K562 (cell line): ENCODE measurements at regions not wholly inside any gene's neighbourhood (a gene's known extent, or its start where the extent isn't known, plus 50 kb on each side); places are given as distances from the start of the nearest gene placed in this dataset.

Experiments
- ATAC-seq: fragments of 200-7000 bp; cut with Tn5 transposase; 3 replicates; pipeline ENCODE4 v1.9.1; 2020; ENCODE audit warnings: moderate library complexity
- BruUV-seq: library from RNA; stranded (reverse); fragments of 400-500 nt; replicated peaks from 2 replicates; lab custom pipeline; 2021; lab: Mats Ljungman, UMichigan
- CTCF ChIA-PET: fragments of 300-600 bp; formaldehyde crosslinking; extraction: SDS; loops from one replicate; lab custom pipeline; 2021; ENCODE audit warnings: low intra/inter-chr PET ratio; lab: Yijun Ruan, JAX
- POLR2A ChIA-PET: fragments of 300-600, 350-650 bp; sonication (Branson Sonifier 250); formaldehyde crosslinking; extraction: SDS; loops from one replicate; lab custom pipeline; 2021; ENCODE audit warnings: antibody characterized with exemption, inconsistent platforms; lab: Yijun Ruan, JAX
- DNase-seq, 4 experiments: peaks; one replicate each; pipeline versions ENCODE4 v3.0.0 to v3.0.0-alpha.2; 2011 to 2018; ENCODE audit warnings: low spot score in 3 of 4, mixed read lengths in 3 of 4; ENCODE audit errors: extremely low read depth in 1 of 4
- FAIRE-seq: peaks from 2 replicates; lab custom pipeline; 2011; peaks lifted over from hg19 to GRCh38; lab: Jason Lieb, UNC
- H2AFZ ChIP-seq: 2 replicates; pipeline ENCODE4 v1.6.0; 2011; ENCODE audit warnings: low read depth, low read length, control low read depth, inconsistent platforms
- H3K27ac ChIP-seq: fragments of 200-600 bp; 3 replicates; pipeline ENCODE4 v1.8.0; 2011; ENCODE audit warnings: low read depth, mild to moderate bottlenecking, control low read depth, inconsistent platforms, low read length, moderate library complexity, mixed read lengths; ENCODE audit errors: extremely low read depth
- H3K27me3 ChIP-seq, 2 experiments: fragments of 300-600 bp in 1 of 2; 2 replicates in 1 of 2; 3 replicates in 1 of 2; pipeline versions ENCODE4 v1.6.0 to v1.8.0; 2011; ENCODE audit warnings: inconsistent platforms in 2 of 2, low read length in 2 of 2, mild to moderate bottlenecking in 1 of 2, mixed read lengths in 1 of 2, moderate library complexity in 1 of 2; ENCODE audit not compliant: control insufficient read depth in 2 of 2, insufficient read depth in 2 of 2
- H3K36me3 ChIP-seq: fragments of 300-600 bp; 3 replicates; pipeline ENCODE4 v1.8.0; 2011; ENCODE audit warnings: mild to moderate bottlenecking, low read length, inconsistent platforms; ENCODE audit not compliant: control insufficient read depth, insufficient read depth
- H3K4me1 ChIP-seq, 2 experiments: fragments of 200-600 bp in 1 of 2; replicated peaks in 1 of 2; 2 replicates in 1 of 2; 3 replicates in 1 of 2; pipeline versions ENCODE4 v1.5.1 to v1.8.0; 2011; ENCODE audit warnings: inconsistent platforms in 2 of 2, low read length in 2 of 2, mild to moderate bottlenecking in 1 of 2, mixed read lengths in 1 of 2, moderate library complexity in 1 of 2; ENCODE audit not compliant: control insufficient read depth in 2 of 2, insufficient read depth in 2 of 2
- H3K4me2 ChIP-seq: 2 replicates; pipeline ENCODE4 v1.6.1; 2011; ENCODE audit warnings: low read length, control low read depth, inconsistent platforms, mixed read lengths; ENCODE audit not compliant: insufficient read depth
- H3K4me3 ChIP-seq: fragments of 200-600 bp; sonication (generic), shearing (Covaris generic); 2 replicates; pipeline ENCODE4 v1.5.1; 2016; ENCODE audit warnings: control low read depth, inconsistent platforms
- H3K79me2 ChIP-seq: fragments of 200-600 bp; 3 replicates; pipeline ENCODE4 v1.8.0; 2011; ENCODE audit warnings: low read length, inconsistent platforms; ENCODE audit not compliant: control insufficient read depth, insufficient read depth
- H3K9ac ChIP-seq, 2 experiments: 2 replicates each; pipeline versions ENCODE4 v1.6.0 to v1.6.1; 2011; ENCODE audit warnings: low read depth in 2 of 2, low read length in 2 of 2, control low read depth in 1 of 2, inconsistent platforms in 1 of 2, mild to moderate bottlenecking in 1 of 2, mixed read lengths in 1 of 2; ENCODE audit not compliant: insufficient read depth in 1 of 2
- H3K9me1 ChIP-seq: one replicate; pipeline ENCODE4 v1.6.0; 2011; ENCODE audit warnings: inconsistent platforms, mild to moderate bottlenecking, low read length, moderate library complexity; ENCODE audit not compliant: control insufficient read depth, insufficient read depth
- H3K9me3 ChIP-seq: replicated peaks from 2 replicates; pipeline ENCODE4 v1.5.1; 2011; ENCODE audit warnings: low read depth, low read length, inconsistent platforms; ENCODE audit not compliant: control insufficient read depth, insufficient read depth
- H4K20me1 ChIP-seq: replicated peaks from 2 replicates; pipeline ENCODE4 v1.6.1; 2011; ENCODE audit warnings: low read length, inconsistent platforms, mixed read lengths; ENCODE audit not compliant: control insufficient read depth, insufficient read depth
- GTF2E2 ChIP-seq: fragments of 200-800 bp; sonication (Bioruptor generic); IDR thresholded peaks from 2 replicates; pipeline ENCODE4 v1.6.1; 2016; ENCODE audit warnings: missing genetic modification characterization, missing compliant biosample characterization
- MYNN ChIP-seq, 2 experiments: sonication (generic); formaldehyde crosslinking in 1 of 2; IDR thresholded peaks; 2 replicates each; pipeline versions ENCODE4 v1.5.0 to v1.6.1; 2016 to 2020; ENCODE audit warnings: antibody characterized with exemption in 1 of 2, missing genetic modification reagents in 1 of 2
- POLR2AphosphoS2 ChIP-seq: IDR thresholded peaks from 2 replicates; pipeline ENCODE4 v1.6.1; 2012; ENCODE audit warnings: low read length, improper control_type of control experiment
- RBM25 ChIP-seq: fragments of 200-400 bp; formaldehyde crosslinking; IDR thresholded peaks from 2 replicates; pipeline ENCODE4 v1.6.1; 2018; ENCODE audit warnings: low read length, low read depth, moderate library complexity; ENCODE audit not compliant: severe bottlenecking
- U2AF1 ChIP-seq: fragments of 200-400 bp; formaldehyde crosslinking; optimal IDR thresholded peaks from 2 replicates; pipeline ENCODE3; 2017; ENCODE audit warnings: mild to moderate bottlenecking, low read depth, low read length, moderate library complexity
- ZNF184 ChIP-seq: sonication (generic); formaldehyde crosslinking; IDR thresholded peaks from 2 replicates; pipeline ENCODE4 v1.5.0; 2020; ENCODE audit warnings: missing genetic modification reagents
- WGBS: fragments of 100-300 bp; shearing (Covaris generic); methylation state at CpG from one replicate; pipeline ENCODE4 v1.1.6; 2016; ENCODE audit warnings: low coverage, mixed read lengths; ENCODE audit not compliant: insufficient coverage; ENCODE audit errors: missing lambda C conversion rate; 5-methylcytosine and 5-hydroxymethylcytosine counted together
- in situ Hi-C: fragments of 300-500 bp; cut with MboI; formaldehyde crosslinking; loops from 4 replicates; pipeline ENCODE4 v1.15.0; 2018; ENCODE audit warnings: inconsistent platforms, mixed read lengths
- intact Hi-C: fragments of 100-400 bp; cut with micrococcal nuclease; formaldehyde crosslinking; loops from 2 replicates; pipeline ENCODE4 v1.14.2; 2022
- TF ChIP-seq, protein P1 (sequence below): fragments of 250-450 bp; sonication (Bioruptor Pico); IDR thresholded peaks from 2 replicates; pipeline ENCODE4 v1.8.0; 2022; ENCODE audit warnings: inconsistent platforms, mild to moderate bottlenecking, moderate library complexity, borderline replicate concordance

DNA sequence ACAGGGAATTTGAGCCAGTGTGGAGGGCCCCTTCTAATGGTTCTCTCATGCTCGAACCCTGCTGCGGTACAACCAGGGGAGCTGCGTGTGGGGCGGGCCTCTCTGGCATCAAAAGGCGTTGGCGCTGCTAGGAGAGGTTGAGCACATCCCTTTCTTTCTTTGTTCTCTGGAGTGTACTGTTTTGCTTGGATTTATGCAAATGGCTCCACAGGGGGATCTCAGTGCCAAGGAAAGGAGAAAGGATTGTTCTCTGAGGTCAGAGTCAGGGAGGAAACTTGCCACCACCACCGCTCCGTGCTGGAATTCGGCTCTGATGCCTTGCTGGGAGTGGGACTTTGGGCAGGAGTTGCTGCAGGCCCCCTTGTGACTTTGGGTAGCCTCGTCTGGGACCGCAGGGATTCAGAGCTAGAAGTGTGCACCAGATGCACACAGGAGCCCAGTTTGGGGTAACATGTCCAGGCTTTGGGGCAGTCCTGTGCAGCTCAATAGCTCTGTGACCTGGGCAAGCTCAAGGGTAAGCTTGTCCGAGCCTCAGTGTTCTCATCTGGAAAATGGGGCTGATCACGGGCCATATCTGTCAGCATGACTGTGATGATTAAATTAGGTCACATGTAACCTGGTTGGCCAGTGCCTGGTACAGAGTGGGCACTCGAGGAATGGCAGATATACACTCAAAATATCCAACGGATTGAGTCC is 353.0 kb upstream of the EEF2KMT start:
- H3K9ac ChIP-seq = no peak overlapping the region
- no peaks in the 10 kb centered on the region for H3K36me3 ChIP-seq
- peak; percentile 19 for TF ChIP-seq RBM25
- TF ChIP-seq, protein P1, sequence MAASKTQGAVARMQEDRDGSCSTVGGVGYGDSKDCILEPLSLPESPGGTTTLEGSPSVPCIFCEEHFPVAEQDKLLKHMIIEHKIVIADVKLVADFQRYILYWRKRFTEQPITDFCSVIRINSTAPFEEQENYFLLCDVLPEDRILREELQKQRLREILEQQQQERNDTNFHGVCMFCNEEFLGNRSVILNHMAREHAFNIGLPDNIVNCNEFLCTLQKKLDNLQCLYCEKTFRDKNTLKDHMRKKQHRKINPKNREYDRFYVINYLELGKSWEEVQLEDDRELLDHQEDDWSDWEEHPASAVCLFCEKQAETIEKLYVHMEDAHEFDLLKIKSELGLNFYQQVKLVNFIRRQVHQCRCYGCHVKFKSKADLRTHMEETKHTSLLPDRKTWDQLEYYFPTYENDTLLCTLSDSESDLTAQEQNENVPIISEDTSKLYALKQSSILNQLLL = no peak
- H3K79me2 ChIP-seq = no peaks in the 10 kb centered on the region
- H2AFZ ChIP-seq = no peak overlapping the region
- WGBS = 3% methylated on average over 13 of the region's 15 CpGs
- no peaks in the 10 kb centered on the region for H4K20me1 ChIP-seq
- no peaks in the 10 kb centered on the region for H3K9me1 ChIP-seq
- no peaks in the 10 kb centered on the region for H3K9me3 ChIP-seq
- H3K4me1 ChIP-seq = no peaks in the 10 kb centered on the region
- FAIRE-seq (no peak), ATAC-seq (no peak), DNase-seq (no peak)
- no peak overlapping the region for H3K4me2 ChIP-seq
- POLR2A ChIA-PET = no interaction called here
- no peak overlapping the region for H3K27ac ChIP-seq
- CTCF ChIA-PET = no interaction called here
- intact Hi-C loops (no loop called here), in situ Hi-C loops (no loop called here)
- H3K27me3 ChIP-seq = no peaks in the 10 kb centered on the region; a peak in 2 of 5 replicates
- no peak overlapping the region for H3K4me3 ChIP-seq
- BruUV-seq = no TSS peak

DNA sequence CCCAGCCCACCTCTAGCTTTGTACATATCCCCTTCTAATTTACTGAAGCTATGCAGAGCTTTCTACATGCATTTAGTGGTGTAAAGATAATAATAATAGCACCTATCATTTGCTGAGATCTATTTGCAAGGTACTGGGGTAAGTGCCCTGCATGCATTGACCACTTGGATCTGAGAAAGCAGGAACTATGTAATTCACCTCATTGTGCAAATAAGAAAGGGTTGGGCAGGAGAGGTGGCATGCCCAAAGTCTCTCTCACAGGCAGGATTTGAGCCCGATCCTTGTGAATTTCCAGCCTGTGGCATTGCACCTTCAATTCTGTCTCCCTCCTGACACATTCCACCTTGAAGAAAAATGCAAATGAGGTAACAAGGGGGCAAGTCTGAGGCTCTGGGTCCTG is 352.3 kb upstream of the EEF2KMT start:
- DNase-seq (no peak), FAIRE-seq (no peak), ATAC-seq (no peak)
- H4K20me1 ChIP-seq = no peaks in the 10 kb centered on the region
- 0% methylated on average over 1 of the region's 1 CpG for WGBS
- intact Hi-C loops (no loop called here), in situ Hi-C loops (no loop called here)
- H3K4me2 ChIP-seq = no peak overlapping the region
- ChIA-PET POLR2A (no interaction called here), CTCF (no interaction called here)
- H3K9ac ChIP-seq = no peak overlapping the region
- no peaks in the 10 kb centered on the region for H3K4me1 ChIP-seq
- no peak for TF ChIP-seq POLR2AphosphoS2
- TF ChIP-seq U2AF1 = no peak
- no peak for TF ChIP-seq GTF2E2 (tag)
- TF ChIP-seq ZNF184 (CRISPR knock-in tag) = no peak
- TF ChIP-seq MYNN (IDR thresholded peaks at IDR 0.05) = no peak
- TF ChIP-seq MYNN (CRISPR knock-in tag; IDR thresholded peaks at IDR 0.05) = no peak
- no peak overlapping the region for H2AFZ ChIP-seq
- no peak overlapping the region for H3K4me3 ChIP-seq
- no peaks in the 10 kb centered on the region for H3K9me3 ChIP-seq
- H3K9me1 ChIP-seq = no peaks in the 10 kb centered on the region
- no peaks in the 10 kb centered on the region; a peak in 2 of 5 replicates for H3K27me3 ChIP-seq
- no peaks in the 10 kb centered on the region for H3K36me3 ChIP-seq
- no peaks in the 10 kb centered on the region for H3K79me2 ChIP-seq
- no TSS peak for BruUV-seq
- no peak overlapping the region for H3K27ac ChIP-seq
